Fibroblast of lung (primary cell): ENCODE measurements at regions not wholly inside any gene's neighbourhood (a gene's known extent, or its start where the extent isn't known, plus 50 kb on each side); places are given as distances from the start of the nearest gene placed in this dataset.

Source experiments
- DNase-seq, 2 donors: peaks; one replicate each; pipeline versions ENCODE4 v3.0.0 to v3.0.0-alpha.2; 2010; ENCODE audit warnings: low read depth in 2 of 2
- H2AFZ ChIP-seq: 2 replicates; pipeline ENCODE4 v1.5.1; 2012; ENCODE audit warnings: low read length, control low read depth, inconsistent platforms
- H3K27ac ChIP-seq: 2 replicates; pipeline ENCODE4 v1.5.1; 2011; ENCODE audit warnings: low read length, control low read depth; ENCODE audit not compliant: insufficient read depth
- H3K27me3 ChIP-seq: 2 replicates; pipeline ENCODE4 v1.5.1; 2011; ENCODE audit warnings: mild to moderate bottlenecking, low read length; ENCODE audit not compliant: control insufficient read depth, insufficient read depth
- H3K36me3 ChIP-seq: 2 replicates; pipeline ENCODE4 v1.5.1; 2011; ENCODE audit warnings: low read length; ENCODE audit not compliant: control insufficient read depth, insufficient read depth
- H3K4me1 ChIP-seq: 2 replicates; pipeline ENCODE4 v1.5.1; 2011; ENCODE audit warnings: low read length; ENCODE audit not compliant: control insufficient read depth, insufficient read depth; ENCODE audit errors: extremely low read depth
- H3K4me2 ChIP-seq: 2 replicates; pipeline ENCODE4 v1.5.1; 2011; ENCODE audit warnings: low read length, control low read depth; ENCODE audit not compliant: insufficient read depth; ENCODE audit errors: extremely low read depth
- H3K4me3 ChIP-seq, 4 experiments: fragments of 200-600 bp in 1 of 4; sonication (generic) in 1 of 4; replicated peaks in 1 of 4; 2 replicates each; pipeline ENCODE4 v1.5.1; 2011 to 2016; ENCODE audit warnings: low read length in 4 of 4, low read depth in 3 of 4, mild to moderate bottlenecking in 3 of 4, control low read depth in 2 of 4, inconsistent platforms in 1 of 4, mixed read lengths in 1 of 4; ENCODE audit not compliant: insufficient read depth in 1 of 4; ENCODE audit errors: control extremely low read depth in 1 of 4
- H3K79me2 ChIP-seq: 2 replicates; pipeline ENCODE4 v1.5.1; 2012; ENCODE audit warnings: mild to moderate bottlenecking, low read length, inconsistent platforms; ENCODE audit not compliant: control insufficient read depth, insufficient read depth
- H3K9ac ChIP-seq: 2 replicates; pipeline ENCODE4 v1.5.1; 2011; ENCODE audit warnings: mild to moderate bottlenecking, low read length, control low read depth; ENCODE audit not compliant: insufficient read depth
- H3K9me3 ChIP-seq: 2 replicates; pipeline ENCODE4 v1.5.1; 2012; ENCODE audit warnings: low read depth, low read length; ENCODE audit not compliant: control insufficient read depth, insufficient read depth
- H4K20me1 ChIP-seq: 2 replicates; pipeline ENCODE4 v1.5.1; 2011; ENCODE audit warnings: low read length; ENCODE audit not compliant: control insufficient read depth, insufficient read depth; ENCODE audit errors: extremely low read depth
- CTCF ChIP-seq, 2 donors: IDR thresholded peaks in 1 of 2; conservative IDR thresholded peaks in 1 of 2; 1 replicate in 1 of 2; 2 replicates in 1 of 2; pipeline ENCODE4 v1.5.1; 2011 to 2012; ENCODE audit warnings: low read length in 2 of 2, control low read depth in 1 of 2, inconsistent platforms in 1 of 2, low read depth in 1 of 2, mild to moderate bottlenecking in 1 of 2
- EZH2 ChIP-seq: IDR thresholded peaks from 2 replicates; pipeline ENCODE4 v1.5.1; 2012; ENCODE audit warnings: low read length, control low read depth, mild to moderate bottlenecking; ENCODE audit errors: missing control alignments

GRCh38 chr16:79765431-79765830 is 164.9 kb upstream of the MAF start:
- Histone ChIP-seq H2AFZ (no peak overlapping the region), H3K36me3 (no peaks in the 10 kb centered on the region), H3K4me2 (no peak overlapping the region), H3K4me3 (no peak overlapping the region), H3K27ac (no peak overlapping the region), H4K20me1 (no peaks in the 10 kb centered on the region), H3K9me3 (no peaks in the 10 kb centered on the region), H3K4me1 (peaks cover 4% of the 10 kb centered on the region), H3K27me3 (no peaks in the 10 kb centered on the region), H3K9ac (no peak overlapping the region), H3K79me2 (no peaks in the 10 kb centered on the region)
- DNase-seq, result no peak
- TF ChIP-seq CTCF (conservative IDR thresholded peaks at IDR 0.05 in 1 of 2, IDR thresholded peaks at IDR 0.05 in 1 of 2; ENCODE audit: low read depth in 1 of 2, low read length in 2 of 2), result no peak

- Histone ChIP-seq H4K20me1 (no peaks in the 10 kb centered on the region), H3K79me2 (no peaks in the 10 kb centered on the region), H2AFZ (no peak overlapping the region), H3K9ac (no peak overlapping the region), H3K4me2 (no peak overlapping the region), H3K9me3 (no peaks in the 10 kb centered on the region), H3K4me3 (no peak overlapping the region), H3K27ac (no peak overlapping the region), H3K27me3 (no peaks in the 10 kb centered on the region), H3K4me1 (peaks cover 2% of the 10 kb centered on the region), H3K36me3 (no peaks in the 10 kb centered on the region)
- no peak for DNase-seq
- TF ChIP-seq EZH2 (no peak), CTCF (conservative IDR thresholded peaks at IDR 0.05 in 1 of 2, IDR thresholded peaks at IDR 0.05 in 1 of 2; ENCODE audit: low read depth in 1 of 2, low read length in 2 of 2) (no peak)
Measured at GRCh38 chr16:79764415-79765110, 164.0 kb upstream of the MAF start.

- Histone ChIP-seq H4K20me1 (no peaks in the 10 kb centered on the region), H3K27ac (no peak overlapping the region), H2AFZ (no peak overlapping the region), H3K4me1 (peaks cover 2% of the 10 kb centered on the region), H3K27me3 (no peaks in the 10 kb centered on the region), H3K4me2 (no peak overlapping the region), H3K4me3 (no peak overlapping the region), H3K9ac (no peak overlapping the region), H3K9me3 (no peaks in the 10 kb centered on the region), H3K79me2 (no peaks in the 10 kb centered on the region), H3K36me3 (no peaks in the 10 kb centered on the region)
- TF ChIP-seq EZH2 (no peak), CTCF (conservative IDR thresholded peaks at IDR 0.05 in 1 of 2, IDR thresholded peaks at IDR 0.05 in 1 of 2; ENCODE audit: low read depth in 1 of 2, low read length in 2 of 2) (no peak)
- DNase-seq, result no peak
Measured at GRCh38 chr16:79762217-79762616, 161.7 kb upstream of the MAF start.
